ENCODE measurements at regions not wholly inside any gene's neighbourhood (a gene's known extent, or its start where the extent isn't known, plus 50 kb on each side); places are given as distances from the start of the nearest gene placed in this dataset.

GRCh38 chr9:99486684-99487083 lies 264.6 kb downstream of the SEC61B start:
- no peak for TF ChIP-seq EZH2 (IDR thresholded peaks at IDR 0.05; ENCODE audit: insufficient read depth, poor library complexity, severe bottlenecking)
- no peak for TF ChIP-seq EZH2phosphoT487 (IDR thresholded peaks at IDR 0.05; ENCODE audit: insufficient read depth, low read depth)
